HEK293 (cell line): ENCODE measurements at regions not wholly inside any gene's neighbourhood (a gene's known extent, or its start where the extent isn't known, plus 50 kb on each side); places are given as distances from the start of the nearest gene placed in this dataset.

Source experiments
- CTCF ChIA-PET: fragments of 350-600 bp; formaldehyde crosslinking; extraction: SDS; loops from one replicate; lab custom pipeline; 2021; ENCODE audit warnings: antibody characterized with exemption; lab: Yijun Ruan, JAX
- POLR2A ChIA-PET: fragments of 300-600 bp; formaldehyde crosslinking; extraction: SDS; loops from one replicate; lab custom pipeline; 2020; ENCODE audit warnings: antibody characterized with exemption, inconsistent platforms; lab: Yijun Ruan, JAX
- H3K27ac ChIP-seq: fragments of 200-500 bp; sonication (Bioruptor generic); 2 replicates; pipeline ENCODE4 v1.5.1; 2014; ENCODE audit warnings: low read depth, low read length, control low read depth, inconsistent platforms; ENCODE audit errors: extremely low read depth
- H3K36me3 ChIP-seq, 2 experiments: fragments of 200-500 bp in 1 of 2; sonication (Bioruptor generic) in 1 of 2; 1 replicate in 1 of 2; 2 replicates in 1 of 2; pipeline ENCODE4 v1.5.1; 2014 to 2017; ENCODE audit warnings: inconsistent platforms in 2 of 2, low read length in 2 of 2; ENCODE audit not compliant: control insufficient read depth in 2 of 2, insufficient read depth in 1 of 2
- H3K4me1 ChIP-seq: fragments of 200-500 bp; sonication (Bioruptor generic); 2 replicates; pipeline ENCODE4 v1.5.1; 2014; ENCODE audit warnings: mild to moderate bottlenecking, low read length, inconsistent platforms; ENCODE audit not compliant: control insufficient read depth, insufficient read depth
- H3K4me3 ChIP-seq: 2 replicates; pipeline ENCODE4 v1.5.1; 2011; ENCODE audit warnings: low read depth, mild to moderate bottlenecking, control low read depth, low read length, moderate library complexity
- H3K9me3 ChIP-seq: fragments of 200-500 bp; sonication (Bioruptor generic); 2 replicates; pipeline ENCODE4 v1.5.1; 2014; ENCODE audit warnings: low read depth, low read length, inconsistent platforms; ENCODE audit not compliant: control insufficient read depth, insufficient read depth
- BCL6B ChIP-seq: fragments of 450-650 bp; formaldehyde crosslinking; IDR thresholded peaks from 2 replicates; pipeline ENCODE4 v1.5.1; 2017; ENCODE audit warnings: missing biosample characterization, missing genetic modification characterization
- KLF9 ChIP-seq: fragments of 450-650 bp; formaldehyde crosslinking; IDR thresholded peaks from 2 replicates; pipeline ENCODE4 v1.5.1; 2016; ENCODE audit warnings: missing biosample characterization, missing genetic modification characterization, low read depth
- OVOL3 ChIP-seq: fragments of 450-650 bp; formaldehyde crosslinking; IDR thresholded peaks from 2 replicates; pipeline ENCODE4 v1.5.1; 2016; ENCODE audit warnings: missing biosample characterization, missing genetic modification characterization
- ZBTB1 ChIP-seq: fragments of 450-650 bp; formaldehyde crosslinking; IDR thresholded peaks from 2 replicates; pipeline ENCODE4 v1.5.1; 2016; ENCODE audit warnings: missing biosample characterization, missing genetic modification characterization
- ZNF132 ChIP-seq: fragments of 450-650 bp; formaldehyde crosslinking; IDR thresholded peaks from 2 replicates; pipeline ENCODE4 v1.5.1; 2017; ENCODE audit warnings: missing biosample characterization, missing genetic modification characterization, borderline replicate concordance
- ZNF174 ChIP-seq: fragments of 450-650 bp; formaldehyde crosslinking; IDR thresholded peaks from 2 replicates; pipeline ENCODE4 v1.5.0; 2017; ENCODE audit warnings: missing biosample characterization, mild to moderate bottlenecking, missing genetic modification characterization
- ZNF184 ChIP-seq: fragments of 450-650 bp; IDR thresholded peaks from 2 replicates; pipeline ENCODE4 v1.5.1; 2018; ENCODE audit warnings: missing biosample characterization, mild to moderate bottlenecking, missing genetic modification characterization
- ZNF394 ChIP-seq: fragments of 450-650 bp; formaldehyde crosslinking; IDR thresholded peaks from 2 replicates; pipeline ENCODE4 v1.5.1; 2016; ENCODE audit warnings: missing biosample characterization, missing genetic modification characterization, mild to moderate bottlenecking, moderate library complexity, borderline replicate concordance
- ZNF416 ChIP-seq: fragments of 450-650 bp; formaldehyde crosslinking; IDR thresholded peaks from 2 replicates; pipeline ENCODE4 v1.5.1; 2016; ENCODE audit warnings: missing biosample characterization, missing genetic modification characterization
- ZNF501 ChIP-seq: fragments of 450-650 bp; formaldehyde crosslinking; IDR thresholded peaks from 2 replicates; pipeline ENCODE4 v1.5.1; 2016; ENCODE audit warnings: missing biosample characterization, missing genetic modification characterization
- ZNF529 ChIP-seq: fragments of 450-650 bp; formaldehyde crosslinking; IDR thresholded peaks from 2 replicates; pipeline ENCODE4 v1.5.1; 2017; ENCODE audit warnings: missing genetic modification characterization, missing biosample characterization; ENCODE audit not compliant: insufficient replicate concordance
- ZNF670 ChIP-seq: fragments of 450-650 bp; formaldehyde crosslinking; IDR thresholded peaks from 2 replicates; pipeline ENCODE4 v1.5.1; 2016; ENCODE audit warnings: missing biosample characterization, missing genetic modification characterization, low read depth
- ZNF792 ChIP-seq: fragments of 450-650 bp; formaldehyde crosslinking; IDR thresholded peaks from 2 replicates; pipeline ENCODE4 v1.5.1; 2016; ENCODE audit warnings: missing biosample characterization, missing genetic modification characterization
- TF ChIP-seq, protein P1 (sequence below): fragments of 450-650 bp; formaldehyde crosslinking; IDR thresholded peaks from 2 replicates; pipeline ENCODE4 v1.5.1; 2016; ENCODE audit warnings: missing biosample characterization, missing genetic modification characterization
- TF ChIP-seq, protein P2 (sequence below): fragments of 450-650 bp; formaldehyde crosslinking; IDR thresholded peaks from 2 replicates; pipeline ENCODE4 v1.5.1; 2017; ENCODE audit warnings: missing biosample characterization, mild to moderate bottlenecking, missing genetic modification characterization, moderate library complexity

DNA sequence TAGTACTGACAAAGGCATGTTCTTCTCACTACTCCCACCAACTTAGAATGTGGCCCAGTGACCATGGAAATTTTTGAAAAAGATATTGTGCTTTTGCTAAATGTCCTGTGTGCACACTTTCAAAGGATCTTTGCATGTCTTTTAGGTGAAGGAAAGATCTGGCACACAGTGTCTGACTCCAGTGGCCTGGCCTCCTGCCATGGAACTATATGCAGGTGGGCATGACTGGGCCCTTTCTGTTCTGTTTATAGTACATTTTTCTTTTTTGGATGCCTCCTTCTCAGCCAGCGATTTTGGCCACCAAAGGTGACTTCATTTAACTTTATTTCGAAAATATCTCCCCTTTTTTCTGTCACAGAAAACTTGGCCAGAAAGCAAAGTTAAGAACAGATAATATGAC lies 999.7 kb upstream of the PIK3C3 start:
- Histone ChIP-seq H3K4me3 (no peak overlapping the region), H3K27ac (no peak overlapping the region), H3K9me3 (no peaks in the 10 kb centered on the region), H3K4me1 (no peaks in the 10 kb centered on the region), H3K36me3 (no peaks in the 10 kb centered on the region)
- TF ChIP-seq ZNF792 = no peak
- TF ChIP-seq OVOL3 (tag by site-specific recombination) = no peak
- POLR2A ChIA-PET = no interaction called here
- CTCF ChIA-PET = no interaction called here

GRCh38 chr18:40949114-40949950 lies 1005.7 kb upstream of the PIK3C3 start:
- H3K27ac ChIP-seq = no peak overlapping the region
- no peaks in the 10 kb centered on the region for H3K4me1 ChIP-seq
- ChIA-PET POLR2A (no interaction called here), CTCF (interaction anchor here (0.6 kb wide), 1 partner anchor 14 kb away, joined by 4 read pairs; no protein-coding TSS in a partner anchor)
- H3K36me3 ChIP-seq = no peaks in the 10 kb centered on the region
- no peaks in the 10 kb centered on the region for H3K9me3 ChIP-seq
- H3K4me3 ChIP-seq = no peak overlapping the region
- TF ChIP-seq ZNF501 (tag by site-specific recombination) (no peak), ZNF670 (no peak), KLF9 (tag by site-specific recombination) (no peak), ZNF529 (no peak), ZNF394 (tag by site-specific recombination) (no peak), ZNF174 (tag by site-specific recombination) (no peak), ZBTB1 (tag by site-specific recombination) (no peak)
- TF ChIP-seq, protein P1, sequence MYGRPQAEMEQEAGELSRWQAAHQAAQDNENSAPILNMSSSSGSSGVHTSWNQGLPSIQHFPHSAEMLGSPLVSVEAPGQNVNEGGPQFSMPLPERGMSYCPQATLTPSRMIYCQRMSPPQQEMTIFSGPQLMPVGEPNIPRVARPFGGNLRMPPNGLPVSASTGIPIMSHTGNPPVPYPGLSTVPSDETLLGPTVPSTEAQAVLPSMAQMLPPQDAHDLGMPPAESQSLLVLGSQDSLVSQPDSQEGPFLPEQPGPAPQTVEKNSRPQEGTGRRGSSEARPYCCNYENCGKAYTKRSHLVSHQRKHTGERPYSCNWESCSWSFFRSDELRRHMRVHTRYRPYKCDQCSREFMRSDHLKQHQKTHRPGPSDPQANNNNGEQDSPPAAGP (tag by site-specific recombination) = no peak

DNA sequence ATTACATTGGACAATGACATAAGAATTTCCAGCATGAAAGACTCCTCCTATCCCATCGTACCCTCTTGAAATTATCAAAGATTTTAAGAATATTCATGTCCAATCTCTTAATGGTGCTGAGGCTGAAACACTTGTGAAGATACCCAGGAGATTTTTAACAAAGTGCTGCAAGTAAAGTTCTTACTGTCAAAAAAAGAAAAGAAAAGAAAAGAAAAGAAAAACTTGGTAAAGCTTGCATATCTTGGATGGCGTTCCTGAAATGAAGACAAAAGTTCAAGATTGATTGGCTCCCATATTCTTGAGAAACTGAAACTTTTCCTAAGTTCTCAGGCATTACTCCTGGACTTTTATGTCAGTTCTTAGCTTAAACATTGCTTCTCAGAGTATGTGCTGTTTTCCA lies 1010.5 kb upstream of the PIK3C3 start:
- ChIA-PET CTCF (interaction anchor here (1.2 to 5.2 kb wide), 2 partner anchors 10 to 21 kb away, joined by 4 to 32 read pairs; no protein-coding TSS in a partner anchor), POLR2A (no interaction called here)
- Histone ChIP-seq H3K36me3 (no peaks in the 10 kb centered on the region), H3K27ac (no peak overlapping the region), H3K4me1 (no peaks in the 10 kb centered on the region), H3K4me3 (no peak overlapping the region), H3K9me3 (no peaks in the 10 kb centered on the region)
- TF ChIP-seq BCL6B (tag by site-specific recombination) (no peak), ZNF132 (tag by site-specific recombination) (no peak), ZNF416 (tag by site-specific recombination) (no peak), ZNF184 (no peak), KLF9 (tag by site-specific recombination) (no peak)
- TF ChIP-seq, protein P2, sequence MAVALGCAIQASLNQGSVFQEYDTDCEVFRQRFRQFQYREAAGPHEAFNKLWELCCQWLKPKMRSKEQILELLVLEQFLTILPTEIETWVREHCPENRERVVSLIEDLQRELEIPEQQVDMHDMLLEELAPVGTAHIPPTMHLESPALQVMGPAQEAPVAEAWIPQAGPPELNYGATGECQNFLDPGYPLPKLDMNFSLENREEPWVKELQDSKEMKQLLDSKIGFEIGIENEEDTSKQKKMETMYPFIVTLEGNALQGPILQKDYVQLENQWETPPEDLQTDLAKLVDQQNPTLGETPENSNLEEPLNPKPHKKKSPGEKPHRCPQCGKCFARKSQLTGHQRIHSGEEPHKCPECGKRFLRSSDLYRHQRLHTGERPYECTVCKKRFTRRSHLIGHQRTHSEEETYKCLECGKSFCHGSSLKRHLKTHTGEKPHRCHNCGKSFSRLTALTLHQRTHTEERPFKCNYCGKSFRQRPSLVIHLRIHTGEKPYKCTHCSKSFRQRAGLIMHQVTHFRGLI = no peak
- TF ChIP-seq, all 188 proteins: peak for 0
